GM21723 (cell line): ENCODE measurements at regions not wholly inside any gene's neighbourhood (a gene's known extent, or its start where the extent isn't known, plus 50 kb on each side); places are given as distances from the start of the nearest gene placed in this dataset.
"Not testable (repeated sequence)": the region's sequence is repeated elsewhere in the genome, so short reads cannot be mapped to it uniquely, and the experiment has no call there.

Source experiments
- ATAC-seq: cut with Tn5 transposase; IDR thresholded peaks from one replicate; pipeline ENCODE4 v1.9.1; 2021; ENCODE audit warnings: mild to moderate bottlenecking, moderate library complexity; ENCODE audit not compliant: unreplicated experiment

GRCh38 chr13:83498481-83499190, 383.6 kb downstream of the SLITRK1 start:
- no peak for ATAC-seq

GRCh38 chr13:83498045-83498444, 384.2 kb downstream of the SLITRK1 start:
- ATAC-seq, result no peak

- ATAC-seq, result no peak
Observed at GRCh38 chr13:83496501-83496900, 385.8 kb downstream of the SLITRK1 start.

GRCh38 chr13:83485101-83485500, 397.2 kb downstream of the SLITRK1 start:
- ATAC-seq, result no peak

- ATAC-seq, result no peak
Observed at GRCh38 chr13:83471011-83471410, 411.3 kb downstream of the SLITRK1 start.

GRCh38 chr13:83470133-83470797, 412.0 kb downstream of the SLITRK1 start:
- no peak for ATAC-seq

GRCh38 chr13:83453723-83454122, 428.6 kb downstream of the SLITRK1 start:
- no peak for ATAC-seq

- ATAC-seq, result no peak
Observed at GRCh38 chr13:83453300-83453699, 429.0 kb downstream of the SLITRK1 start.

GRCh38 chr13:83452292-83452950, 429.9 kb downstream of the SLITRK1 start:
- no peak for ATAC-seq

- ATAC-seq, result no peak
Observed at GRCh38 chr13:83450591-83450990, 431.7 kb downstream of the SLITRK1 start.

GRCh38 chr13:83449668-83450395, 432.4 kb downstream of the SLITRK1 start:
- ATAC-seq, result no peak

- no peak for ATAC-seq
Observed at GRCh38 chr13:83440465-83440864, 441.8 kb downstream of the SLITRK1 start.

GRCh38 chr13:83439464-83439863, 442.8 kb downstream of the SLITRK1 start:
- not testable (repeated sequence) for ATAC-seq

- ATAC-seq, result no peak
Observed at GRCh38 chr13:83423861-83424260, 458.4 kb downstream of the SLITRK1 start.

GRCh38 chr13:83423381-83423780, 458.9 kb downstream of the SLITRK1 start:
- ATAC-seq, result no peak

GRCh38 chr13:83414393-83414792, 467.9 kb downstream of the SLITRK1 start:
- no peak for ATAC-seq

- ATAC-seq, result no peak
Observed at GRCh38 chr13:83386609-83387008, 495.7 kb downstream of the SLITRK1 start.

GRCh38 chr13:83378908-83379307, 503.4 kb downstream of the SLITRK1 start:
- no peak for ATAC-seq

- ATAC-seq, result no peak
Observed at GRCh38 chr13:83377491-83377890, 504.8 kb downstream of the SLITRK1 start.

- no peak for ATAC-seq
Observed at GRCh38 chr13:83372786-83373185, 509.5 kb downstream of the SLITRK1 start.

- ATAC-seq, result no peak
Observed at GRCh38 chr13:83365723-83366122, 516.6 kb downstream of the SLITRK1 start.
